ENCODE measurements at regions not wholly inside any gene's neighbourhood (a gene's known extent, or its start where the extent isn't known, plus 50 kb on each side); places are given as distances from the start of the nearest gene placed in this dataset.
"Not testable (repeated sequence)": the region's sequence is repeated elsewhere in the genome, so short reads cannot be mapped to it uniquely, and the experiment has no call there.

- no peak for DNase-seq
Observed at GRCh38 chr1:58836408-58836807, 52.6 kb upstream of the JUN start.

GRCh38 chr1:58837886-58838285 is 54.0 kb upstream of the JUN start:
- DNase-seq, result no peak

- no peak for DNase-seq
Observed at GRCh38 chr1:58839147-58839795, 55.4 kb upstream of the JUN start.

- DNase-seq, result no peak
Observed at GRCh38 chr1:58839846-58840835, 56.3 kb upstream of the JUN start.

- DNase-seq, result peak; percentile 55
Observed at GRCh38 chr1:58841455-58841854, 57.6 kb upstream of the JUN start.

GRCh38 chr1:58842941-58843340 is 59.1 kb upstream of the JUN start:
- no peak for DNase-seq

- DNase-seq, result no peak
Observed at GRCh38 chr1:58844176-58844575, 60.3 kb upstream of the JUN start.

- DNase-seq, result no peak
Observed at GRCh38 chr1:58845942-58846341, 62.1 kb upstream of the JUN start.

GRCh38 chr1:58848818-58849411 is 65.1 kb upstream of the JUN start:
- DNase-seq, result no peak

GRCh38 chr1:58849551-58849950 is 65.7 kb upstream of the JUN start:
- no peak for DNase-seq

GRCh38 chr1:58850636-58851035 is 66.8 kb upstream of the JUN start:
- DNase-seq, result no peak

- no peak for DNase-seq
Observed at GRCh38 chr1:58852731-58853485, 69.1 kb upstream of the JUN start.

GRCh38 chr1:58854576-58854975 is 70.7 kb upstream of the JUN start:
- DNase-seq, result no peak

GRCh38 chr1:58855274-58856165 is 71.7 kb upstream of the JUN start:
- no peak for DNase-seq

- not testable (repeated sequence) for DNase-seq
Observed at GRCh38 chr1:58856281-58856680, 72.4 kb upstream of the JUN start.

- peak; percentile 50 for DNase-seq
Observed at GRCh38 chr1:58857680-58858673, 74.1 kb upstream of the JUN start.

- DNase-seq, result no peak
Observed at GRCh38 chr1:58859769-58860485, 76.1 kb upstream of the JUN start.

- DNase-seq, result no peak
Observed at GRCh38 chr1:58861076-58861475, 77.2 kb upstream of the JUN start.

GRCh38 chr1:58861506-58861905 is 77.7 kb upstream of the JUN start:
- DNase-seq, result no peak

All from NCI-H774 (cell line).